Activated CD4-positive, alpha-beta T cell treated with anti-CD3 and anti-CD28 coated beads for 36 hours (primary cell): ENCODE measurements at regions not wholly inside any gene's neighbourhood (a gene's known extent, or its start where the extent isn't known, plus 50 kb on each side); places are given as distances from the start of the nearest gene placed in this dataset.

ENCODE experiments used
- ATAC-seq: fragments of 200-7000 bp; cut with Tn5 transposase; one replicate; pipeline ENCODE4 v1.10.0; 2021; ENCODE audit warnings: mild to moderate bottlenecking, moderate library complexity
- CTCF ChIA-PET: fragments of 350-600 bp; sonication (Branson Sonifier 250); formaldehyde crosslinking; loops from one replicate; lab custom pipeline; 2021; ENCODE audit warnings: antibody characterized with exemption; lab: Charles Lee
- POLR2A ChIA-PET: fragments of 350-600 bp; sonication (Branson Sonifier 250); formaldehyde crosslinking; loops from one replicate; lab custom pipeline; 2021; ENCODE audit warnings: antibody characterized with exemption, inconsistent platforms; lab: Charles Lee
- DNase-seq: peaks from one replicate; pipeline ENCODE4 v3.0.0-alpha.2; 2020
- H3K27ac Mint-ChIP-seq: one replicate; pipeline ENCODE4 v1.8.0; 2021; ENCODE audit warnings: mixed read lengths
- H3K27me3 Mint-ChIP-seq: one replicate; pipeline ENCODE4 v1.8.0; 2021; ENCODE audit warnings: mixed read lengths
- H3K36me3 Mint-ChIP-seq: one replicate; pipeline ENCODE4 v1.8.0; 2021; ENCODE audit warnings: low read depth, mixed read lengths
- H3K4me1 Mint-ChIP-seq: one replicate; pipeline ENCODE4 v1.8.0; 2021; ENCODE audit warnings: mixed read lengths
- H3K4me3 Mint-ChIP-seq: one replicate; pipeline ENCODE4 v1.8.0; 2021; ENCODE audit warnings: mild to moderate bottlenecking, moderate library complexity, mixed read lengths
- H3K9me3 Mint-ChIP-seq: one replicate; pipeline ENCODE4 v1.8.0; 2021; ENCODE audit warnings: low read depth, mixed read lengths
- intact Hi-C, 2 experiments: fragments of 100-400 bp; cut with DNase I in 1 of 2; cut with micrococcal nuclease in 1 of 2; formaldehyde crosslinking; loops; one replicate each; pipeline versions ENCODE4 v1.14.2 to v1.15.1; 2022 to 2024; cut with DNase I, micrococcal nuclease

- Mint-ChIP-seq H3K9me3 (no peaks in the 10 kb centered on the region), H3K4me1 (no peaks in the 10 kb centered on the region), H3K4me3 (no peak overlapping the region), H3K36me3 (no peaks in the 10 kb centered on the region), H3K27ac (no peak overlapping the region), H3K27me3 (peaks cover 39% of the 10 kb centered on the region)
- ATAC-seq: no peak
- ChIA-PET CTCF (no interaction called here), POLR2A (no interaction called here)
- intact Hi-C loops: no loop called here
- DNase-seq: no peak
Observed at GRCh38 chr1:38308780-38309179, 262.2 kb upstream of the POU3F1 start.

- CTCF ChIA-PET: no interaction called here
- H3K4me3 Mint-ChIP-seq: no peak overlapping the region
- H3K27ac Mint-ChIP-seq: no peak overlapping the region
Observed at GRCh38 chr1:38305666-38306065, 259.1 kb upstream of the POU3F1 start.

GRCh38 chr1:38303843-38304242 is 257.2 kb upstream of the POU3F1 start:
- H3K4me3 Mint-ChIP-seq: no peak overlapping the region
- H3K36me3 Mint-ChIP-seq: no peaks in the 10 kb centered on the region
- ChIA-PET POLR2A (no interaction called here), CTCF (interaction anchor here (0.6 kb wide), 1 partner anchor 556 kb away, joined by 3 read pairs; no protein-coding TSS in a partner anchor)
- H3K27ac Mint-ChIP-seq: no peak overlapping the region
- no peaks in the 10 kb centered on the region for H3K9me3 Mint-ChIP-seq
- DNase-seq (no peak), ATAC-seq (no peak)
- H3K27me3 Mint-ChIP-seq: peaks cover 30% of the 10 kb centered on the region
- intact Hi-C loops: no loop called here
- H3K4me1 Mint-ChIP-seq: no peaks in the 10 kb centered on the region

More at GRCh38 chr1:38305666-38306065, 259.1 kb upstream of the POU3F1 start:
- POLR2A ChIA-PET: no interaction called here
- no peaks in the 10 kb centered on the region for H3K4me1 Mint-ChIP-seq
- DNase-seq: no peak
- intact Hi-C loops: no loop called here
- H3K9me3 Mint-ChIP-seq: no peaks in the 10 kb centered on the region
- peaks cover 37% of the 10 kb centered on the region for H3K27me3 Mint-ChIP-seq
- H3K36me3 Mint-ChIP-seq: no peaks in the 10 kb centered on the region
- no peak for ATAC-seq

GRCh38 chr1:38301040-38301439 is 254.4 kb upstream of the POU3F1 start:
- peaks cover 38% of the 10 kb centered on the region for H3K27me3 Mint-ChIP-seq
- H3K4me1 Mint-ChIP-seq: no peaks in the 10 kb centered on the region
- H3K9me3 Mint-ChIP-seq: no peaks in the 10 kb centered on the region
- ATAC-seq (no peak), DNase-seq (no peak)
- ChIA-PET POLR2A (no interaction called here), CTCF (no interaction called here)
- no peak overlapping the region for H3K4me3 Mint-ChIP-seq
- intact Hi-C loops: no loop called here
- H3K27ac Mint-ChIP-seq: no peak overlapping the region
- H3K36me3 Mint-ChIP-seq: no peaks in the 10 kb centered on the region

- no peak overlapping the region for H3K27ac Mint-ChIP-seq
- H3K9me3 Mint-ChIP-seq: no peaks in the 10 kb centered on the region
- intact Hi-C loops: no loop called here
- POLR2A ChIA-PET: no interaction called here
- ATAC-seq (no peak), DNase-seq (no peak)
- no peaks in the 10 kb centered on the region for H3K4me1 Mint-ChIP-seq
- H3K4me3 Mint-ChIP-seq: no peak overlapping the region
- no peaks in the 10 kb centered on the region for H3K36me3 Mint-ChIP-seq
- peaks cover 38% of the 10 kb centered on the region for H3K27me3 Mint-ChIP-seq
- CTCF ChIA-PET: no interaction called here
Observed at GRCh38 chr1:38300616-38301015, 254.0 kb upstream of the POU3F1 start.

GRCh38 chr1:38297842-38298241 is 251.2 kb upstream of the POU3F1 start:
- no peak for DNase-seq
- H3K4me3 Mint-ChIP-seq: no peak overlapping the region
- H3K36me3 Mint-ChIP-seq: no peaks in the 10 kb centered on the region
- no peaks in the 10 kb centered on the region for H3K9me3 Mint-ChIP-seq
- H3K27me3 Mint-ChIP-seq: peaks cover 40% of the 10 kb centered on the region
- intact Hi-C loops: no loop called here
- no peak for ATAC-seq
- ChIA-PET POLR2A (interaction anchor here (0.5 kb wide), 1 partner anchor 382 kb away, joined by 3 read pairs; no protein-coding TSS in a partner anchor), CTCF (interaction anchor here (0.8 kb wide), 1 partner anchor 192 kb away, joined by 3 read pairs; no protein-coding TSS in a partner anchor)
- H3K27ac Mint-ChIP-seq: no peak overlapping the region
- peaks cover under 1% of the 10 kb centered on the region for H3K4me1 Mint-ChIP-seq

- ATAC-seq: no peak
- Mint-ChIP-seq H3K27ac (no peak overlapping the region), H3K4me1 (peaks cover 3% of the 10 kb centered on the region), H3K9me3 (no peaks in the 10 kb centered on the region), H3K4me3 (no peak overlapping the region), H3K27me3 (peaks cover 42% of the 10 kb centered on the region), H3K36me3 (no peaks in the 10 kb centered on the region)
- POLR2A ChIA-PET: no interaction called here
- CTCF ChIA-PET: interaction anchor here (0.8 kb wide), 1 partner anchor 193 kb away, joined by 3 read pairs; no protein-coding TSS in a partner anchor
- DNase-seq: no peak
- intact Hi-C loops: no loop called here
Observed at GRCh38 chr1:38297246-38297645, 250.7 kb upstream of the POU3F1 start.

GRCh38 chr1:38296047-38296446 is 249.5 kb upstream of the POU3F1 start:
- intact Hi-C loops: no loop called here
- POLR2A ChIA-PET: no interaction called here
- peaks cover 42% of the 10 kb centered on the region for H3K27me3 Mint-ChIP-seq

GRCh38 chr1:38293567-38293966 is 247.0 kb upstream of the POU3F1 start:
- no peaks in the 10 kb centered on the region for H3K36me3 Mint-ChIP-seq
- no peak overlapping the region for H3K27ac Mint-ChIP-seq
- H3K4me3 Mint-ChIP-seq: no peak overlapping the region
- POLR2A ChIA-PET: no interaction called here
- peaks cover 49% of the 10 kb centered on the region for H3K27me3 Mint-ChIP-seq
- ATAC-seq (no peak), DNase-seq (no peak)
- CTCF ChIA-PET: no interaction called here
- intact Hi-C loops: no loop called here
- H3K4me1 Mint-ChIP-seq: peaks cover 3% of the 10 kb centered on the region
- H3K9me3 Mint-ChIP-seq: no peaks in the 10 kb centered on the region

More at GRCh38 chr1:38296047-38296446, 249.5 kb upstream of the POU3F1 start:
- CTCF ChIA-PET: interaction anchor here (0.7 kb wide), 1 partner anchor 187 kb away, joined by 4 read pairs; no protein-coding TSS in a partner anchor
- no peak for ATAC-seq
- no peaks in the 10 kb centered on the region for H3K36me3 Mint-ChIP-seq
- H3K4me3 Mint-ChIP-seq: no peak overlapping the region
- DNase-seq: no peak
- H3K4me1 Mint-ChIP-seq: peaks cover 3% of the 10 kb centered on the region
- H3K27ac Mint-ChIP-seq: no peak overlapping the region
- no peaks in the 10 kb centered on the region for H3K9me3 Mint-ChIP-seq

- POLR2A ChIA-PET: no interaction called here
- DNase-seq: no peak
- Mint-ChIP-seq H3K9me3 (no peaks in the 10 kb centered on the region), H3K4me1 (peaks cover 3% of the 10 kb centered on the region), H3K27me3 (peaks cover 43% of the 10 kb centered on the region), H3K36me3 (no peaks in the 10 kb centered on the region), H3K4me3 (no peak overlapping the region), H3K27ac (no peak overlapping the region)
- CTCF ChIA-PET: no interaction called here
- intact Hi-C loops: no loop called here
- no peak for ATAC-seq
Observed at GRCh38 chr1:38292969-38293368, 246.4 kb upstream of the POU3F1 start.

- no peak overlapping the region for H3K27ac Mint-ChIP-seq
- CTCF ChIA-PET: no interaction called here
- H3K9me3 Mint-ChIP-seq: no peaks in the 10 kb centered on the region
- ATAC-seq: no peak
- H3K4me1 Mint-ChIP-seq: peaks cover 3% of the 10 kb centered on the region
- H3K4me3 Mint-ChIP-seq: no peak overlapping the region
- no peaks in the 10 kb centered on the region for H3K36me3 Mint-ChIP-seq
- POLR2A ChIA-PET: no interaction called here
- intact Hi-C loops: no loop called here
- no peak for DNase-seq
- peaks cover 43% of the 10 kb centered on the region for H3K27me3 Mint-ChIP-seq
Observed at GRCh38 chr1:38291906-38292521, 245.4 kb upstream of the POU3F1 start.

GRCh38 chr1:38291336-38291735 is 244.7 kb upstream of the POU3F1 start:
- ChIA-PET CTCF (no interaction called here), POLR2A (no interaction called here)
- no peak for DNase-seq
- Mint-ChIP-seq H3K4me3 (no peak overlapping the region), H3K27ac (no peak overlapping the region), H3K4me1 (peaks cover 3% of the 10 kb centered on the region), H3K27me3 (peaks cover 37% of the 10 kb centered on the region), H3K36me3 (no peaks in the 10 kb centered on the region), H3K9me3 (no peaks in the 10 kb centered on the region)
- intact Hi-C loops: no loop called here
- no peak for ATAC-seq
